ENCODE measurements at regions not wholly inside any gene's neighbourhood (a gene's known extent, or its start where the extent isn't known, plus 50 kb on each side); places are given as distances from the start of the nearest gene placed in this dataset.

- no peak overlapping the region for H3K4me3 ChIP-seq (ENCODE audit: control insufficient read depth, low read depth, low read length)
- TF ChIP-seq CTCF (IDR thresholded peaks at IDR 0.05; ENCODE audit: control insufficient read depth, insufficient read depth, low read depth, low read length, missing control alignments): no peak
- DNase-seq (ENCODE audit: low read depth): no peak
Observed at GRCh38 chr1:195481293-195481692, 1126.9 kb downstream of the KCNT2 start.

- no peak for DNase-seq (ENCODE audit: low read depth)
- H3K4me3 ChIP-seq (ENCODE audit: control insufficient read depth, low read depth, low read length): no peak overlapping the region
- TF ChIP-seq CTCF (IDR thresholded peaks at IDR 0.05; ENCODE audit: control insufficient read depth, insufficient read depth, low read depth, low read length, missing control alignments): no peak
Observed at GRCh38 chr1:195475568-195475967, 1132.7 kb downstream of the KCNT2 start.

- DNase-seq (ENCODE audit: low read depth): no peak
- no peak for TF ChIP-seq CTCF (IDR thresholded peaks at IDR 0.05; ENCODE audit: control insufficient read depth, insufficient read depth, low read depth, low read length, missing control alignments)
- H3K4me3 ChIP-seq (ENCODE audit: control insufficient read depth, low read depth, low read length): no peak overlapping the region
Observed at GRCh38 chr1:195472291-195472690, 1135.9 kb downstream of the KCNT2 start.

GRCh38 chr1:195466639-195467038 lies 1141.6 kb downstream of the KCNT2 start:
- TF ChIP-seq CTCF (IDR thresholded peaks at IDR 0.05; ENCODE audit: control insufficient read depth, insufficient read depth, low read depth, low read length, missing control alignments): no peak
- no peak for DNase-seq (ENCODE audit: low read depth)
- H3K4me3 ChIP-seq (ENCODE audit: control insufficient read depth, low read depth, low read length): no peak overlapping the region

- TF ChIP-seq CTCF (IDR thresholded peaks at IDR 0.05; ENCODE audit: control insufficient read depth, insufficient read depth, low read depth, low read length, missing control alignments): no peak
- H3K4me3 ChIP-seq (ENCODE audit: control insufficient read depth, low read depth, low read length): no peak overlapping the region
- DNase-seq (ENCODE audit: low read depth): no peak
Observed at GRCh38 chr1:195462646-195463045, 1145.6 kb downstream of the KCNT2 start.

- no peak overlapping the region for H3K4me3 ChIP-seq (ENCODE audit: control insufficient read depth, low read depth, low read length)
- no peak for TF ChIP-seq CTCF (IDR thresholded peaks at IDR 0.05; ENCODE audit: control insufficient read depth, insufficient read depth, low read depth, low read length, missing control alignments)
- DNase-seq (ENCODE audit: low read depth): no peak
Observed at GRCh38 chr1:195462152-195462551, 1146.1 kb downstream of the KCNT2 start.

- TF ChIP-seq CTCF (IDR thresholded peaks at IDR 0.05; ENCODE audit: control insufficient read depth, insufficient read depth, low read depth, low read length, missing control alignments): no peak
- DNase-seq (ENCODE audit: low read depth): no peak
- H3K4me3 ChIP-seq (ENCODE audit: control insufficient read depth, low read depth, low read length): no peak overlapping the region
Observed at GRCh38 chr1:195458365-195458764, 1149.9 kb downstream of the KCNT2 start.

Measured in AG09309 (cell line).